HG03060 (cell line): ENCODE measurements at regions not wholly inside any gene's neighbourhood (a gene's known extent, or its start where the extent isn't known, plus 50 kb on each side); places are given as distances from the start of the nearest gene placed in this dataset.
"Not testable (repeated sequence)": the region's sequence is repeated elsewhere in the genome, so short reads cannot be mapped to it uniquely, and the experiment has no call there.

Experiments used
- ATAC-seq: cut with Tn5 transposase; IDR thresholded peaks from one replicate; pipeline ENCODE4 v1.9.1; 2021; ENCODE audit warnings: low read depth, moderate number of reproducible peaks; ENCODE audit not compliant: unreplicated experiment

DNA sequence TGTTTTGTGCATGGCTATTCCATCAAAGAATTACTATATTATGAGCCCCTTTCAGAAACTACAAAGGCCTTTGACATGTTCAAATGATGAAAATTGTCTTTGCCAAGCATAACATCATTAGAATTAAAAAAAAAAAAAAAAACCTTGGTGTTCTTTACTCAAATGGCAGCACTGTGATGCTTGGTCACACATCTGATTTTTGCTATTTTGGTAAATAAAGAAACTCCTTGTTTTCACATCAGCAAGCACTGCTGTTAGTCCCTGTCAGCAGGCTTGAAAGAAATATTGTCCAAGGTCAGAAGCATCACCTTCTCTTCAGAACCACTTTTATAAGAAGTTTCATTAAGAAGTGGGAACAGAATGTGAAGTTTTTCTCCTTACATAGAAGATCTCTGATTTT, 537.3 kb downstream of the MFSD1 start:
- no peak for ATAC-seq

DNA sequence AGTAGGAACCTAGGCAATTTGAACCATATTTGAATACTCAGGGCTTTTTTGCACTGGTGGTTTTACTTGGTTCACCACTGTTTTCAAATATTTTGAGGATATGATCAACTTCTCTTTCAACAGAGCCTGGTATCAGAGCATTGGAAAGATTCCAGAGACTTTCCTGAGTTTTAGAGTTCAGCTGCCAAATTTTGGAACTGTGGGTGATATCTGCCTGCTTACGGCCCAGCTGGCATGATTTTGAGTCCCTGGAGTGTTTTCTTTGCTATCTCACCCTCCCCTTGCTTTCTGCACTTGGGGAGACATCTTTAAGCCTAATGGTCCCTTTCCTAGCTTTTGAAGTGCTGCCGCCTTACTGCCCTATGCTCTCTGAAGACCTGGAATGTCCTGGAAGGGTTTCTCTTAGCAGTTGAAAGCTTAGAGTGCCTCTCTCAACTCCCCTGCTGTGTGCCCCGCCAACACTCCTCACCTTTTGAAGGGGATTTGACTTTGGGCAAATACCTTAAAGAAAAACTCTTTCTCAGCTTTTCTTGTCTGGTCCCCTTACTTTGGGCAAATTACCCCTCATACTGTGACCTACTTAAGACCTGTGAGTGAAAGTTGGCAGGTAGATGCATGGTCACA, 539.1 kb downstream of the MFSD1 start:
- ATAC-seq = no peak

DNA sequence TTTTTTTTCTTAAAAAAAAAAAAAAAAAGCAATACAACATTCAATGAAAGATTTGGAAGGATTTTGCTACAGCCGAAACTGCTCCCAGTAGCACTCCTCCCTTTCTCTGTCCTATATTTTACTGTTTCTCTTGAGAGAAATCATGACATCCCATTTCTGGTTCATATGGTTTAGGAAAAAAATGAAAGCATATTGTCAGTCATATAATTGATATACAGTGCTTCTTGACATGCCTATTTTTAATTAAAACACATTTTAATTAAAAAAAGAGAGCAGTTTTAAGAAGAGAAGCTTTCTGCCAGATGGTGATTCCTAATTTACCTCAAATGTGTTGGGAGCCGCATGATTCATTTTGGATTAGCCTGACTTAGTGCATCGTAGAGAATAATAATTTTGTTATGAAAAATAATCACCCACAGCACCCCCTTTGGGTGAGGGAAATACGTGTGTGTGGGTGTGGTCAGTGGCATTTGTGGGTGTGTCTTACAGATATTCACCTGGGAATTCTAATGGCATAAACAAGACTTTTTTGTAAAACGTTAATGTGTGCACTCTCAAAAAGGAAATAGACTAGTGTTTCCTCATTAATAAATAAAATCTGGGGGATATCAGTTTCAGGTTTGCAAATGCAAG, 544.5 kb downstream of the MFSD1 start:
- ATAC-seq = no peak

DNA sequence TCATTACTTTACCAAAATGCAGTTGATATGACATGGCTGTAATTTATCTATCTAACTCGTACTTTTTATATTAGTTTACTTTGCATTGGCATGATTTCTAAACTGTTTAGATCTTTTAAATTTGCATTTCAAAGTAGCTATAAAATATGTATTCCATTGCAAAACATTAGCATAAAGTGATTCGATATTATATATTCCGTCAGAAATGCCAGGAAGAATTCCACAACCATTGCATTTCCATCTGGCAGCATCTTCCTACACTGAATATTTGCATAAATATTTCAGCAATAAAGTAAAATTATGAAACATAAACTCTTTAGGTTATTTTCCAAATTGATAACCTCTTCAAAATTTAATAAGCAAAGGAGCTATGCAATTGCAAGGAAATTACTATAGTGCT, 546.6 kb downstream of the MFSD1 start:
- no peak for ATAC-seq

DNA sequence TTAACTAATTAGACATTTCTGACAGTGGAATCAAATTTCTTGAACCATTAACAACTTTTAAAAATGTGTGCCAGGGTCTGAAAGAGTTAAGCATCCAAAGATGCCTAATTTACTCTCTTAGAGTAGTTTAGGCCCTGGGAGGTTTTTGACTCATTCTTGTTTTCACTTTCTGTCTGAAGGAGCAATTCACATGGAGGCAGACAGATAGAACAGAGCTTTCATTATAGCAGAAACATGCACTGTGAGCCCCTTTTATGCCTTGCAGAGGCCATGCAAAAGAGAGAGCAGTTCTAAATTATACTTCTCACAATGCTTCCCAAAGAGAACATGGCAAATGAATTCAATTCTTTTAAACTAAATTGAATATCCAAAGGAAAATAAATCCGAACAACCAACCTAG, 554.8 kb downstream of the MFSD1 start:
- no peak for ATAC-seq

DNA sequence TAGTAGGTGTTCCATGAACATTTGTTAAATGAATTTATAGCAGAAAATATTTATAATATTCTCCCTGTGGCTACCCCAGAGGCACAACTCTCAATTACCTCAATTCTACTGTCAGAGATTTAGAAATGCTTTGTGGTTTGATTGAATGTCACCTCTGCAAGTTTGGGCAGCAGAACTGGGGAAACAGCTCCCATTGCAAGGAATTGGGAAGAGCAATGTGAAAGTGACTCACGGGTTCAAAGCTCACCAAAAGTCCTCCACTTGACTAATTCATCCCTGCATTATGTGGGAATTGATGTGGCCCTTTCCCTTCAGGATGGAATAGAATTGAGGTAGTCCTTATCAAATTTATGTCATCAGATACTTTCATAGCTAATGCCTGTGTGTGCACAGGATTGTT, 562.7 kb downstream of the MFSD1 start:
- ATAC-seq = no peak

DNA sequence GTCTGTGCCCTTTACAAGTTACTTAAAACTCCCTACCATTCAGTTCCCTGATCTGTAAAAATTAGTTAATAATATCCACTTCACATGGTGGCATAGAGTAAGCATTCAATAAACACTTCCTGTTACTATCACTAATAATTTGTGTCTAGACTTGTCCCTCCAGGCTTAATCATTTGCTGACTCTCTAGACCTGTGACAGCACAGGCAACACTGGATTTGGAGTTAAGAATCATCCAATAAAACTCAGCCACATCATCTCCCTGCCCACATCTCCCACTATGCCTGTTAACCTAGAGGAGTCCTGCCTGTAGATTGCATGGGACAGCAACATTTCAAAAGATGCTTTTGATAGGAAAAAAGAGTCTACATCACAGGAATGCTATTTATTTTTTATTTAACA, 564.6 kb downstream of the MFSD1 start:
- no peak for ATAC-seq

DNA sequence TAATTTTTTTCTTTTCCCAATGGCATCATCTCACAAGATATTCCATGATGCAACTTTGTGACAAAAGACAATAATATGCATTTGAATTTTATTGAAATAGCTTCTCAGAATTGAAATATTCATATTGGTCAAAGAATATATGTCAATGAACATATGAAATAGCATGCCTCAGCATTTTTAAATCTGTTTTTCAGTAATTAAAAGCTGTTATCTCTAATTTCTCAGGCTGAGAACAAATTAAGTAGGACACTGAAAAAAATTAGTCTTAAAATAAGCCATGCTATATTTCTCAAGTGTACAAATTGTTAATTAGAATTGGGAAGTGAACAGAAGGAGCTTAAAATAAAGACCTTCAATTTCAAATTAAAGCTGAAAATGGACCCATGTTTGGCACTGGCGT, 570.1 kb downstream of the MFSD1 start:
- ATAC-seq = no peak

DNA sequence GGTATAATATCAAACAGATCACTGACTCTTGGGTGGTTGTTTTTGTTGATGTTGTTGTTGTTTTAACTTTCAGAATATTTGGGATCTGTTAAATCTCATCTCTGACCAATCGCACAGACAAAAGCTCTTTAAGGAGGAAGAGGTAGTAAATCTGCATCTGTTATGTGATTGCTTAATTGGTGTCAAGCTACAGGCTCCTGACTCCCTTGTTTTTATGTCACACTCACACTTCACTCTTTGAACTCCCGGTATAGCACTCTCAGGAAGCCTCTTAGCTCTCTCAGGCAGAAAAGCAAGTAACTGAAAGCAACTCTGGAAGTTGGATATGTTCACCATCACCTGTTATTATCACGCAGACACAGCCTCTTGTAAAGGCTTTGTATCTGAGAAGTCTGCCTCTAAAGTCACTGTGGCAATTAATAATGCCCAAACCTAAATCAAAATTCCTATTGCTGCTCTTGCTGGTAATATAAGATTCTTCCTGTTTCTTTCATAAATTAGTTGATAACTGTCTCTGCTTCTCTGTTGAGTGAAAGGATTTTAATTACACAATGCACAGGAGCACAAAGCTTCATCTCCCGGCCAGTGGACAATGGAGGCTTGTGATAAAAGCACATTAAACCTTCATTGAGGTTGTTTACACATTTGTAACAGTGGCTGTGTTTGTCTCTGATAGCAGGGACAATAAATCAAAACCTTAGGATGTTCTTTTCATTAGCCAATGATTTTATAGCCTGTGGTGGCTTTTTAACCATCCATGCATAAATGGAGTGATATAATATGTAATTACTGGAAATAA, 576.7 kb downstream of the MFSD1 start:
- ATAC-seq = no peak

DNA sequence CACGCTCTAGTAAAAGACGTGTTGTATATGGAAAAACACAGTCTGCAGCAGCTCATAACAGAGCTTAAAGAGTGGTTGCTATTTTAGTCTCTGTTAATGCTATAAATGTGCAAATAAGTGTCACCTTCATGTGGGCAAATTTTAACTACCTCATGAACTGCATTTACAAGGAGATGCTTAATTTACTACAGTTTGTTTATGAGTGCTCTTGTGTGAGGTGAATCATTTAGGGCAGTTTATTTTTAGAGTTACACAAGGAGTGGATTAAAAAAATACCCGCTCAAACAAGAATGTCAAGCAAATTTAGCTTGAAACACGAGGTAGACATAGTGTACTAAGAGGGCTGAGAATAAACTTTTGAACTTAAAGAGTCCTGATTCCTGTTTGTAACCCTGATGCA, 579.0 kb downstream of the MFSD1 start:
- ATAC-seq = no peak

DNA sequence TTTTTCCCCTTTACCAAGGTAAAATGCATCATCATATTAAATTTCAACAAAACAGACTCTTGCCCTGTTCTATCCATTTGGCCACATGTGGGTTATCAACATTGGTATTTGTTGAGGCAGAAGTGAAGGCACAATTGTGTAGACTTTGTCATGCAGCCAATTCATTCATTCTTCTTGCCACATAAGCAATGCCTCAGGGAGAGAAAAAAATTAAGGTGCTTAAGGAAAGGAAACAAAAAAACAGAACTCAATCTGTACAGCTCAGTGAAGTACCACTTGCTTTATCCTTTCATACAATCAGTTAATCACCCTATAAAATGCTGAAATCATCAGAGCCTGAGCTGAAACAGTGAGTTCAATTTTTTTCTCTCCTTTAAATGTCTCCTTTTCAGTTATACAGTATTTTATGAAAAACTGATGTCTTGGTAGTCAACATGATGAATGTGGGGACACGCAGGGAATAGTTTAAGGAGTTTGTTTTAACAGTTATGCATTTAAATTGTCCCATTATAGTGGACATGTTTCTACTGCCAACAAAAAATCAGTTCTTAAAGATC, 588.9 kb downstream of the MFSD1 start:
- no peak for ATAC-seq

DNA sequence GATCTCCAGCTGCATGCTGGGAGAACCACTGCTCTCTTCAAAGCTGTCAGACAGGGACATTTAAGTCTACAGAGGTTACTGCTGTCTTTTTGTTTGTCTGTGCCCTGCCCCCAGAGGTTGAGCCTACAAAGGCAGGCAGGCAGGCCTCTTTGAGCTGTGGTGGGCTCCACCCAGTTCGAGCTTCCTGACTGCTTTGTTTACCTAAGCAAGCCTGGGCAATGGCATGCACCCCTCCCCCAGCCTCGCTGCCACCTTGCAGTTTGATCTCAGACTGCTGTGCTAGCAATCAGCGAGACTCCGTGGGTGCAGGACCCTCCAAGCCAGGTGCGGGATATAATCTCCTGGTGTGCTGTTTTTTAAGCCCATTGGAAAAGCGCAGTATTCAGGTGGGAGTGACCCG, 591.0 kb upstream of the IL12A start:
- not testable (repeated sequence) for ATAC-seq

DNA sequence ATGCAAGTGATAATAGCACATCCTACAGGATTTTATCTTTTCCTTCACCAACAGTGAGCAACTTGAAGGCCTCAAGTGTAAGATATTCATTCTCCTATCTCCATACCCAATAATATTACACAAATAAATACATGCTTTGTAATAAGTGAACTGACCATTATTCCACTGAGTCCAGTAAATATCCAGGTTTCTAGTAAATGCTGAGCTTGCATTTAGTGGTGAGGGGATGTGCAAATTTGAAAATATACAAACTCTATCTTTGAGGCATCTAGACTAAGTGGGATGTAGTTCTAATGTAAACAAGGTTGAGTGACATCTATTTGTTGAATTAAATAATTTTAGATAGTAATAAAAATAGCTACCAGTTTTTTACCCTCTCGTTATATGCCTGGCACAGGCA, 587.6 kb upstream of the IL12A start:
- no peak for ATAC-seq

DNA sequence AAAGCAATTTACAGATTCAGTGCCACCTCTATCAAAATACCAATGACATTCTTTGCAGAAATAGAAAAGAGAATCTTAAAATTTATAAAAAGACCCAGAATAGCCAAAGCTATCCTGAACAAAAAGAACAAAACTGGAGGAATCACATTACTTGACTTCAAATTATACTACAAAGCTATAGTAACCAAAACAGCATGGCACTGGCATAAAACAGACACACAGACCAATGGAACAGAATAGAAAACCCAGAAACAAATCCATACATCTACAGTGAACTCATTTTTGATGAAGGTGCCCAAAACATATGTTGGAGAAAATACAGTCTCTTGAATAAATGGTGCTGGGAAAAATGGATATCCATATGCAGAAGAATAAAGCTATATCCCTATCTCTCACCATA, 578.9 kb upstream of the IL12A start:
- ATAC-seq = not testable (repeated sequence)

DNA sequence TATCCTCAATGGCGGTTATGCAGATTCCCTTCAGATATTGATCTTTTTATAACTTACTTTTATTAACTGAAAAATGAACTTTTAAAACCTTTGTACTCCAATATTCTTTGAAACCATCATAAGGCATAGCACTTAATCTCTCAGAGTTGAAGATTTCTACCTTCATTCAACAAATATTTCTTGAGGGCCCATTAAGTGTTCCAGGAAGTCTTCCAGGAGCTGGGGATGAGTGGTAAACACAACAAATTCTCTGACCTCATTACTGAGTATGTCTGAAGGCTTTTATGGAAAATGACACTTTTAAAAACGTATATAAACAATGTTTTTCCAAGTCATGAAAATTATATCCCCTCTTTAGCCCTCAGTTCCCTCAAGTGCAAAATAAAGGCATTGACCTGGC, 575.3 kb upstream of the IL12A start:
- no peak for ATAC-seq

DNA sequence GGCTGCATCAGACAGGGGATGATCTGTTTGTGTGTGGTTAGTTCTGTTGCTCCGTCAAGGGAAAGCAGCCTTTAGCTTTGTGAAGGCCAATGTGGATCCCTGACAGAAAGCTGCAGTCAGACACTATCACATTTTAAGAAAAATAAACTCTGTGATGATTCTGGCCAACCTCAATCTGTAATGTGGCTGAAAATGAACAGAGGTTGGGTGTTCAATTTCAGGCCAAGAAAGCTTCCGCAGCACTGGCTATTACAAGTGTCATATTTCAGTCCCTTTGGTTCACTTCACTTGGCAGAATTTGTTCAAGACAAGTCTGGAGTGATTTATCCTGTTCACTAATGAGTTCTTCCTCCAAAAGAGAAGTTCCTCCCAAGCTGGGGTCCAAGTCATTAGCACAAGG, 571.8 kb upstream of the IL12A start:
- ATAC-seq = no peak

DNA sequence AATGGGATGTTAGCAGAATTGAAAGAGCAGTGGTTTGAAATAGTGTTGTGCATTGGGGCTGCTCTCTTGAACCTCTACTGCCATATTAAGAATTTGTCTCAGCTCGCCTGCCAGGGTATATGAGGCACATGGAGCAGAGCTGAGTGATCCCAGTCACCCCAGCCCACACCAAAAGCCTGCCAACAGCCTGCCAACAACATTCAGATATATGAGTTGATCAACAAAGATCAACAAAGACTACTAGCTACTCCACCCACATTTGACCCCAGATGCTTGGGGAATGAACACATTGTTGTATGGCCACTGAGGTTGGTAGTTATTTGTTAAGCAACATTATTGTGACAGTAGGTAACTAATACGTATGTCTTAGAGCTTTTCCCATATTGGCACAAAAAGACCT, 570.9 kb upstream of the IL12A start:
- no peak for ATAC-seq

DNA sequence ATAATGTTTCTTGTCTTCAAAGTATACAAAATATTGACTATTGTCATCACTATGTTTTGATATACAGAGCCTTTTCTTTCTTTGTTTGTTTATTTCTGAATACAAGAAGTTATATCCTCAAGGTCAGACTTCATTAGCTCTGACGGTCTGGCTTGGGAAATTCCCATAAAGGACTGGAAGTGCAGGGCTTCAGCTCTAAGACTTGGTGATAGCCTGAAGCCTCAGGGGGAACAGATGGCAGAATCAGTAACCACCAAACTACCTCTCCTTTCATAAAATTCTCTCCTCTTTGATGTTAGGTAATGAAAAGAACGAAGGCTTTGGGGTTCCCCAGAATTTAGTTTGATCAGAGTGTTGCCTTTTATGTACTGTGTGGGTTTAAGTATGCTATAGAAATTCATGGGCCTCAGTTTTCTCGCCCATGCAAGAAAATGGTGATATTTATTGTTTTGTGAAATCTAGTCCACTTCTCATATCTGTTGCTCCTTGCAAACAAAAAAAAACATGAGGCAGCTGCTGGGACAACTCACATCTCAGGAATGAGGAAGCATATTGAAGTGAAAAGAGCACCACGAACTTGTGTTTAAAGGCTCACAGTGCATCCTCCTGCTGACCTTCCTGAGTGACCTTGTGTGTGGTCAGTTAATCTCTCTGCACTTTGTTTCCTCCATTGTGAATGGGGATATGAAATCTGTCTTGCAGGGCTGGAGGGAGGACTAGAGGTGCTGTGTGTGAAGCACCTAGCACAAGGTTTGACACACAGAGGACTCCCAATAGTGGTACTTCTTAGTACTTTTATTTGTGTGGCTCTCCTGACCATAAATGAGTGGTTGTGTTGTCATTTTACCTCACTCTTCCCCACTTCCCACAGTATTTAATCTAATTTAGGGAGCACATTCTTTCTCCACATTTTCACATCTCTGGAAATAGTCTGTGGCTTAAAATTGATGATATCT, 569.8 kb upstream of the IL12A start:
- ATAC-seq = no peak

DNA sequence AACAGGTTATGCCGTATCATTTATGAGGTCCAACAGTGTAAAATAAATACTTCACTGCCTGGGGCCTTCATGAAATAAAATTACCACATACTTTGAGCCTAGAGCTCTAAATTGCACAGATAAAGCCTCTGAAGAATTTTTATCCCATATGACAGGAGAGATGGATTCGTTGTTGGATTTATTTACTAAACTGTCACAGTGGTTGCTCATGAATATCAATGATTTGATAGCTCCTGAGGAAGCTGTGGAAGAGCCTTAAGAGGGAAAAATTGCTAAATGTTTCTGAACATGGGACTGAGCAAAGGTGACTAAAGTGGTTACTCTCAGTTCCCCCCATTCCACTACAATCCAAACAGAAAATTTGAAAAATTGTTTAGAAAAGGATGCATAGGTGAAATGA, 558.9 kb upstream of the IL12A start:
- ATAC-seq = no peak

DNA sequence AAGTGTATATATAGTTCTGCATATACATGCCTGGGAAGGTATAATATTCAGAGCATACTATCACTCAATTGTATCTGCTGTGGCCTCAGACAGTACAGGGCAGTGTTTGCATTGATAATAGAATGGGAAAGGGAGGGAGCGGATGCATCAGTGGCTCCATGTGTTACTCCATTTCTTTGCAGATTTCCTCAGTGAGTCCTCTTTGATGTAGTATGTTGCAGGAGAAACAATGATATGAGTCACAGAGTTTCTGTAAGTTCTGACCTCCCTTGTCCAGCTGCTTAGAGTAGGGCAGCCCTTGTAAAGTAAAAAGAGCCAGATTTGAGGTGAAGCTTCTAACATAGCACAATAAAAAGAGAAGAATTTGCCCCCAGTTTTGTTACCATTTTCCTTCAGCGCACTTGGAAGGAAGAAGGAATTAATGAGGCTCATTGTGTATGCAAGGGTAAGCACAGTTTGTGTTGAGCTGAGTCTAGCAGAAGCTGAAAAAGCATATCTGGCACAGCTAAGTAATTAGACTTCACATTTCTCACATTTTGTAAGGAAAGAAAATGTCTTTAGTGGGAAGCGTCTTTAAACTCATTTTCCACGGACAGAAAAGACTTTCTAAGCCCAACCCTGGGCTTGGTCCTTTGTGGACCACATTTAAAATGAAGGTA, 555.8 kb upstream of the IL12A start:
- no peak for ATAC-seq
